Neuronal stem cell (in vitro differentiated cells): ENCODE measurements at regions not wholly inside any gene's neighbourhood (a gene's known extent, or its start where the extent isn't known, plus 50 kb on each side); places are given as distances from the start of the nearest gene placed in this dataset.
"Not testable (repeated sequence)": the region's sequence is repeated elsewhere in the genome, so short reads cannot be mapped to it uniquely, and the experiment has no call there.

ENCODE experiments used
- DNase-seq: peaks from one replicate; pipeline ENCODE4 v3.0.0-alpha.2; 2013; ENCODE audit warnings: low spot score
- H2AFZ ChIP-seq: one replicate; pipeline ENCODE4 v1.6.1; 2013; ENCODE audit warnings: mild to moderate bottlenecking, low read length, inconsistent platforms
- H2AK5ac ChIP-seq: 2 replicates; pipeline ENCODE4 v1.6.1; 2013; ENCODE audit warnings: low read depth, mild to moderate bottlenecking, inconsistent platforms, low read length, moderate library complexity, mixed read lengths
- H2BK120ac ChIP-seq: 2 replicates; pipeline ENCODE4 v1.6.1; 2013; ENCODE audit warnings: low read depth, mild to moderate bottlenecking, inconsistent platforms, low read length, moderate library complexity, mixed read lengths
- H2BK12ac ChIP-seq: one replicate; pipeline ENCODE4 v1.6.1; 2013; ENCODE audit warnings: low read length, inconsistent platforms
- H2BK15ac ChIP-seq: 2 replicates; pipeline ENCODE4 v1.6.1; 2013; ENCODE audit warnings: mild to moderate bottlenecking, low read length, inconsistent platforms, mixed read lengths
- H2BK5ac ChIP-seq: one replicate; pipeline ENCODE4 v1.6.1; 2013; ENCODE audit warnings: inconsistent platforms, mild to moderate bottlenecking, low read length, moderate library complexity
- H3K14ac ChIP-seq: one replicate; pipeline ENCODE4 v1.6.1; 2013; ENCODE audit warnings: low read length, inconsistent platforms
- H3K18ac ChIP-seq: 2 replicates; pipeline ENCODE4 v1.6.1; 2013; ENCODE audit warnings: low read length, inconsistent platforms
- H3K23ac ChIP-seq: 2 replicates; pipeline ENCODE4 v1.6.1; 2013; ENCODE audit warnings: low read depth, mild to moderate bottlenecking, mixed read lengths, low read length, inconsistent platforms; ENCODE audit not compliant: poor library complexity
- H3K27ac ChIP-seq: replicated peaks from 3 replicates; pipeline ENCODE4 v1.5.1; 2013; ENCODE audit warnings: low read length, inconsistent platforms
- H3K27me3 ChIP-seq, 3 experiments: 2 replicates each; pipeline ENCODE4 v1.6.1; 2013; ENCODE audit warnings: low read length in 3 of 3, mild to moderate bottlenecking in 2 of 3, inconsistent platforms in 1 of 3, low read depth in 1 of 3, mixed read lengths in 1 of 3, moderate library complexity in 1 of 3; ENCODE audit not compliant: control insufficient read depth in 3 of 3, insufficient read depth in 3 of 3
- H3K36me3 ChIP-seq, 2 donors: replicated peaks in 1 of 2; 2 replicates each; pipeline ENCODE4 v1.6.1; 2013; ENCODE audit warnings: low read length in 2 of 2; ENCODE audit not compliant: control insufficient read depth in 2 of 2, insufficient read depth in 2 of 2
- H3K4ac ChIP-seq: 2 replicates; pipeline ENCODE4 v1.6.1; 2013; ENCODE audit warnings: inconsistent platforms, mild to moderate bottlenecking, low read length, moderate library complexity
- H3K4me1 ChIP-seq, 2 donors: 1 replicate in 1 of 2; 2 replicates in 1 of 2; pipeline ENCODE4 v1.6.1; 2013; ENCODE audit warnings: low read length in 2 of 2, low read depth in 1 of 2; ENCODE audit not compliant: control insufficient read depth in 2 of 2, insufficient read depth in 1 of 2
- H3K4me2 ChIP-seq: one replicate; pipeline ENCODE4 v1.6.1; 2013; ENCODE audit warnings: mild to moderate bottlenecking, low read length, inconsistent platforms; ENCODE audit not compliant: insufficient read depth, poor library complexity, severe bottlenecking
- H3K4me3 ChIP-seq, 2 donors: 2 replicates each; pipeline ENCODE4 v1.5.1; 2013; ENCODE audit warnings: low read length in 2 of 2, mild to moderate bottlenecking in 2 of 2, inconsistent platforms in 1 of 2, moderate library complexity in 1 of 2
- H3K79me1 ChIP-seq: one replicate; pipeline ENCODE4 v1.6.1; 2013; ENCODE audit warnings: low read depth, mild to moderate bottlenecking, inconsistent platforms, low read length, moderate library complexity
- H3K9ac ChIP-seq: one replicate; pipeline ENCODE4 v1.6.1; 2013; ENCODE audit warnings: mild to moderate bottlenecking, low read depth, low read length, inconsistent platforms; ENCODE audit not compliant: poor library complexity
- H3K9me3 ChIP-seq, 2 donors: replicated peaks in 1 of 2; 2 replicates each; pipeline versions ENCODE3 to v1.6.1; 2013; ENCODE audit warnings: low read length in 2 of 2, mild to moderate bottlenecking in 2 of 2, inconsistent platforms in 1 of 2, low read depth in 1 of 2, mixed read lengths in 1 of 2, moderate library complexity in 1 of 2; ENCODE audit not compliant: control insufficient read depth in 2 of 2, insufficient read depth in 1 of 2
- H4K8ac ChIP-seq: one replicate; pipeline ENCODE4 v1.6.1; 2013; ENCODE audit warnings: low read depth, mild to moderate bottlenecking, inconsistent platforms, low read length, moderate library complexity
- H4K91ac ChIP-seq: one replicate; pipeline ENCODE4 v1.6.1; 2013; ENCODE audit warnings: low read length, low read depth, mild to moderate bottlenecking, inconsistent platforms; ENCODE audit not compliant: poor library complexity
- WGBS, 2 donors: extraction: QIAGEN DNeasy Blood & Tissue Kit; methylation state at CpG; one replicate each; pipeline ENCODE4 v1.1.7; 2013; ENCODE audit warnings: missing lambda C conversion rate in 2 of 2, mixed read lengths in 1 of 2; ENCODE audit not compliant: insufficient read length in 2 of 2, insufficient replicate concordance in 1 of 2; ENCODE audit errors: extremely low coverage in 2 of 2; 5-methylcytosine and 5-hydroxymethylcytosine counted together

DNA sequence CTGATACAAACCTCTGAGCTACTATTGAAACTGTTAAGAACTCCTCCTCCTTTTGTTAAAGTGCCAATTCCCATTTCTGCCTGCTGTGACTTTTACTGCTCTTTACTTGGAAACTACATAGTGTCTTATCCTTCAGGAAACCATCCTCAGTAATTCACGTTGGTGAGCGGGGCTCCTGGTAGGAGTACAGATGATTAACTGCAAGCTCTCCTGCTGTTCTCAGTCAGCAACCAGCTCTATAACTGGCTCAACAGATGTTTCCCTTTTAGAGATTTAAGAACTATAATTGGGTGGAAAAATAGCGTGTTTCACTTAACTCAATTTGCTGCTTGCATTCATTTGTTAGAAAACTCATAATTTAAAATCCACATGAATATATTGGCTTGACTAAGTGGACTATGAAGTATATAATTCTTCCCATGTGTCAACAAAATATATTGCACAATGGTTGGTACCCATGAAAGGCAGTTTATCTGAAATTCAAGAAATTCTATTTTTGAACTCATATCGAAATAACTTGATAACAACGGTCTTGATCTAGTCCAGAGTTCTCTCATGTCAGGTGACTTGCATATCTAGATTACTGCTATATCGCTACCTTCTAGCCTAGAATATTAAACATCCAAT, 574.0 kb downstream of the KCNT2 start:
- WGBS, 2 donors, result no CpG with 5 or more reads among the region's 6 CpGs
- H2BK120ac ChIP-seq, result no peak overlapping the region
- H3K9me3 ChIP-seq, result no peaks in the 10 kb centered on the region
- no peak overlapping the region for H3K27ac ChIP-seq
- no peak overlapping the region for H3K4me3 ChIP-seq
- no peak overlapping the region for H2BK15ac ChIP-seq
- no peak overlapping the region for H4K91ac ChIP-seq
- H3K36me3 ChIP-seq, result no peaks in the 10 kb centered on the region
- peak overlapping the region; percentile 36 for H2AFZ ChIP-seq
- no peaks in the 10 kb centered on the region for H3K79me1 ChIP-seq
- H2BK5ac ChIP-seq, result no peak overlapping the region
- H2AK5ac ChIP-seq, result no peak overlapping the region
- DNase-seq, result peak; percentile 32
- H4K8ac ChIP-seq, result no peak overlapping the region
- no peak overlapping the region for H3K18ac ChIP-seq
- no peak overlapping the region for H2BK12ac ChIP-seq
- H3K27me3 ChIP-seq, result no peaks in the 10 kb centered on the region
- H3K23ac ChIP-seq, result no peak overlapping the region
- H3K9ac ChIP-seq, result no peak overlapping the region
- peaks cover 0 to 2% of the 10 kb centered on the region in 2 donors for H3K4me1 ChIP-seq
- H3K4ac ChIP-seq, result no peak overlapping the region
- no peak overlapping the region for H3K14ac ChIP-seq
- no peak overlapping the region for H3K4me2 ChIP-seq

GRCh38 chr1:196031387-196031786, 576.9 kb downstream of the KCNT2 start:
- not testable (repeated sequence) for H3K27me3 ChIP-seq, H3K4me2 ChIP-seq
- WGBS, 2 donors, result no CpG with 5 or more reads among the region's 2 CpGs

DNA sequence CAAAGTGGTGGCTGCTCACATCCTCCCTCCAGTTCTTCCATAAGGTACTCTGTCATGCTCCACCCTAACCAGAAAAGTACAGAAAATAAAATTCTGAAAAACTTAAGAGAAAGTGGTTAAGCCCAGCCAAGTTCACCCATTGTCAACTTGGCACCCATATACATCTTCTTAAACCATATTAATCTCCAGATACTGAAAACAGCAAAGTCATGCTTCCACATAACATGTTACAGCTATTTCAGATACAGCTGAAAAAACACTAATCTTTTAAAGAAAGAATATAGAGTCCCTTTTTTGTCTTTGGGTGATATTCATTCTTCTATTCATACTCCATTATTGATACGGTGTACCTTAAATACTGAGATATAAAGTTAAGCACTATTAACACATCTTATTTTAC, 577.8 kb downstream of the KCNT2 start:
- no peaks in the 10 kb centered on the region for H3K27me3 ChIP-seq
- H3K4me1 ChIP-seq, result peaks cover 0 to 2% of the 10 kb centered on the region in 2 donors
- no peak for DNase-seq
- no peak overlapping the region for H2BK120ac ChIP-seq
- H3K4me3 ChIP-seq, result no peak overlapping the region
- no peak overlapping the region for H3K4ac ChIP-seq
- WGBS, 2 donors, result no CpG with 5 or more reads among the region's 1 CpG
- H2AK5ac ChIP-seq, result no peak overlapping the region
- H2BK12ac ChIP-seq, result no peak overlapping the region
- no peaks in the 10 kb centered on the region for H3K79me1 ChIP-seq
- no peaks in the 10 kb centered on the region for H3K36me3 ChIP-seq
- no peak overlapping the region for H2BK15ac ChIP-seq
- no peak overlapping the region for H3K9ac ChIP-seq
- no peak overlapping the region for H3K4me2 ChIP-seq
- no peak overlapping the region for H4K91ac ChIP-seq
- no peak overlapping the region for H4K8ac ChIP-seq
- H3K9me3 ChIP-seq, result no peaks in the 10 kb centered on the region
- H3K18ac ChIP-seq, result no peak overlapping the region
- no peak overlapping the region for H3K23ac ChIP-seq
- no peak overlapping the region for H3K14ac ChIP-seq
- no peak overlapping the region for H2BK5ac ChIP-seq
- H2AFZ ChIP-seq, result no peak overlapping the region
- H3K27ac ChIP-seq, result no peak overlapping the region

More at GRCh38 chr1:196031387-196031786, 576.9 kb downstream of the KCNT2 start:
- H2BK120ac ChIP-seq, H3K9ac ChIP-seq, H3K36me3 ChIP-seq, H2BK15ac ChIP-seq, H3K27ac ChIP-seq, H2AK5ac ChIP-seq, H3K14ac ChIP-seq, H3K18ac ChIP-seq, H3K23ac ChIP-seq, H2BK12ac ChIP-seq, H4K8ac ChIP-seq, H2AFZ ChIP-seq, H3K79me1 ChIP-seq, H3K4me1 ChIP-seq, DNase-seq, H3K4ac ChIP-seq, H3K9me3 ChIP-seq, H3K4me3 ChIP-seq, H4K91ac ChIP-seq, H2BK5ac ChIP-seq: not testable (repeated sequence)

GRCh38 chr1:196029410-196029809, 578.8 kb downstream of the KCNT2 start:
- Histone ChIP-seq H3K4me3 (no peak overlapping the region), H2AK5ac (no peak overlapping the region), H4K8ac (no peak overlapping the region), H4K91ac (no peak overlapping the region), H3K79me1 (no peaks in the 10 kb centered on the region), H2BK120ac (no peak overlapping the region), H2AFZ (no peak overlapping the region), H2BK12ac (no peak overlapping the region), H3K23ac (no peak overlapping the region), H3K4me2 (no peak overlapping the region), H2BK15ac (no peak overlapping the region), H3K4ac (no peak overlapping the region), H3K4me1 (peaks cover 0 to 2% of the 10 kb centered on the region in 2 donors), H3K14ac (no peak overlapping the region), H3K18ac (no peak overlapping the region), H2BK5ac (no peak overlapping the region), H3K9ac (no peak overlapping the region), H3K9me3 (no peaks in the 10 kb centered on the region), H3K27me3 (no peaks in the 10 kb centered on the region), H3K27ac (no peak overlapping the region), H3K36me3 (no peaks in the 10 kb centered on the region)
- no CpG with 5 or more reads among the region's 1 CpG for WGBS, 2 donors
- DNase-seq, result no peak
